ENCODE measurements at regions not wholly inside any gene's neighbourhood (a gene's known extent, or its start where the extent isn't known, plus 50 kb on each side); places are given as distances from the start of the nearest gene placed in this dataset.

DNA sequence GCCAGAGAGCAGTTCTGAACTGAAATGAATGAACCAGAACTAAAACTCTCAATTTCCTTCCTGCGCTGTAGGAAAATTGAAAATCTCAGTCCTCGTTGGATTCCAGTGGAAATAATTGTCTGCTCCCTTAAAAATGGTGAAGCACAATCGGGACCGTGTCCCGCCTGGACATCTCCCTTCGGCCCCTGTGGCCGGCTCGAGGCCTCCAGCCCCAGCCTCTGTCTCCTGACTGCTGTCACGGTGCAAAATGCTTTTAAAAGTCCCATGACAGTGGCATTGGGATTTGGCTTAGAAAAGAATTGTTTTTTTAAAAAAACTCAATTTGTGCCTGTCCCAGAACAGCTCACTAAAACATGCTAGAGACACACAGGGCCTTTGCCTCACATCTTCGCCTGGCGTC is 142.5 kb downstream of the ZNF664 start (continued):
- TF ChIP-seq ZNF550 (CRISPR knock-in tag; IDR thresholded peaks at IDR 0.05; ENCODE audit: borderline replicate concordance), result no peak
- TF ChIP-seq, protein P1, sequence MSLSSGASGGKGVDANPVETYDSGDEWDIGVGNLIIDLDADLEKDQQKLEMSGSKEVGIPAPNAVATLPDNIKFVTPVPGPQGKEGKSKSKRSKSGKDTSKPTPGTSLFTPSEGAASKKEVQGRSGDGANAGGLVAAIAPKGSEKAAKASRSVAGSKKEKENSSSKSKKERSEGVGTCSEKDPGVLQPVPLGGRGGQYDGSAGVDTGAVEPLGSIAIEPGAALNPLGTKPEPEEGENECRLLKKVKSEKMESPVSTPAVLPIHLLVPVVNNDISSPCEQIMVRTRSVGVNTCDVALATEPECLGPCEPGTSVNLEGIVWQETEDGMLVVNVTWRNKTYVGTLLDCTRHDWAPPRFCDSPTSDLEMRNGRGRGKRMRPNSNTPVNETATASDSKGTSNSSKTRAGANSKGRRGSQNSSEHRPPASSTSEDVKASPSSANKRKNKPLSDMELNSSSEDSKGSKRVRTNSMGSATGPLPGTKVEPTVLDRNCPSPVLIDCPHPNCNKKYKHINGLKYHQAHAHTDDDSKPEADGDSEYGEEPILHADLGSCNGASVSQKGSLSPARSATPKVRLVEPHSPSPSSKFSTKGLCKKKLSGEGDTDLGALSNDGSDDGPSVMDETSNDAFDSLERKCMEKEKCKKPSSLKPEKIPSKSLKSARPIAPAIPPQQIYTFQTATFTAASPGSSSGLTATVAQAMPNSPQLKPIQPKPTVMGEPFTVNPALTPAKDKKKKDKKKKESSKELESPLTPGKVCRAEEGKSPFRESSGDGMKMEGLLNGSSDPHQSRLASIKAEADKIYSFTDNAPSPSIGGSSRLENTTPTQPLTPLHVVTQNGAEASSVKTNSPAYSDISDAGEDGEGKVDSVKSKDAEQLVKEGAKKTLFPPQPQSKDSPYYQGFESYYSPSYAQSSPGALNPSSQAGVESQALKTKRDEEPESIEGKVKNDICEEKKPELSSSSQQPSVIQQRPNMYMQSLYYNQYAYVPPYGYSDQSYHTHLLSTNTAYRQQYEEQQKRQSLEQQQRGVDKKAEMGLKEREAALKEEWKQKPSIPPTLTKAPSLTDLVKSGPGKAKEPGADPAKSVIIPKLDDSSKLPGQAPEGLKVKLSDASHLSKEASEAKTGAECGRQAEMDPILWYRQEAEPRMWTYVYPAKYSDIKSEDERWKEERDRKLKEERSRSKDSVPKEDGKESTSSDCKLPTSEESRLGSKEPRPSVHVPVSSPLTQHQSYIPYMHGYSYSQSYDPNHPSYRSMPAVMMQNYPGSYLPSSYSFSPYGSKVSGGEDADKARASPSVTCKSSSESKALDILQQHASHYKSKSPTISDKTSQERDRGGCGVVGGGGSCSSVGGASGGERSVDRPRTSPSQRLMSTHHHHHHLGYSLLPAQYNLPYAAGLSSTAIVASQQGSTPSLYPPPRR (CRISPR knock-in tag; IDR thresholded peaks at IDR 0.05; ENCODE audit: borderline replicate concordance), result no peak

DNA sequence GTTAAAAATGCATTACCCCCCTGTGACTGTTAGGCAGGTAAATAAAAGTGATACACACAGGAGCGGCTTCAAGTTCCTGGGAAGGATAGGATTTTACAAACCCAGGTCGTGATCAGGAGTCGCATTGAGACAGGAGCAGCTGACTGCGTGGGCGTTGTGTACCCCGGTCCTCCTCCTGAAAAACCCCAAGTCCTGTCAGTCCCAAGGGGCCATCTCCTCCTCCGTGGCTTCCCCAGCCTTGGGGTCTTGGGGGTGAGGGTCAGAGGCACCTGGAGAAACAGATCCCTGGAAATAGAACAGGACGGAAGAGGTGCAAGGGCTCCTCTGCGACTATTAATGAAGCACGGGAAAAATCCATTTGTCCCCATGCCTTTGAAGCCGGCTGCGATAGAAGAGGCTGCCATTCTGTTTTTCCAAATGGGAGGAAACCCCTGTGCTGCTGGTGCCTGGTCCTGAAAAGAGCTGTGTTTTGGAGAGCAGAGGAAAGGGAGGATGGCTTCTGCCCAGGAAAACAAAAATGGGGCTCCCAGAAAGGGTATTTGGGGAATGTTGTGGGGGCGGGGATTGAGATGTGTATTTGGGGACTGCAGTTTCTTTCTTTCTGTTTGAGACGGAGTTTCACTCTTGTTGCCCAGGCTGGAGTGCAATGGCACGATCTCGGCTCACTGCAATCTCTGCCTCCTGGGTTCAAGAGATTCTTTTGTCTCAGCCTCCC is 143.1 kb downstream of the ZNF664 start:
- Histone ChIP-seq H3K4me3 (replicated peaks in 1 of 3; ENCODE audit: insufficient read depth in 1 of 3, low read depth in 2 of 3, low read length in 3 of 3) (no peak overlapping the region), H3K4me1 (ENCODE audit: insufficient read depth, low read length) (no peaks in the 10 kb centered on the region), H4K20me1 (ENCODE audit: insufficient read depth, low read length) (no peaks in the 10 kb centered on the region), H3K27me3 (ENCODE audit: control insufficient read depth in 1 of 2, insufficient read depth in 2 of 2, low read length in 2 of 2) (peaks cover 0 to 29% of the 10 kb centered on the region in 2 experiments; a peak in 2 of 5 replicates), H3K79me2 (ENCODE audit: insufficient read depth, low read length) (no peaks in the 10 kb centered on the region), H3K9ac (ENCODE audit: insufficient read depth, low read depth, low read length) (no peak overlapping the region), H2AFZ (ENCODE audit: low read length) (no peak overlapping the region), H3K27ac (ENCODE audit: extremely low read length, insufficient read depth, low read length) (no peak overlapping the region), H3K4me2 (ENCODE audit: low read depth, low read length) (no peak overlapping the region), H3K36me3 (replicated peaks in 1 of 2; ENCODE audit: control insufficient read depth in 1 of 2, insufficient read depth in 2 of 2, low read length in 2 of 2) (no peaks in the 10 kb centered on the region), H3K9me3 (ENCODE audit: low read length) (no peaks in the 10 kb centered on the region)
- in situ Hi-C loops (cut with HindIII; ENCODE audit: extremely low pct_ligation_motif_present, low pct_unique_long_range_greater_than_20kb), result no loop called here
- CTCF ChIA-PET (ENCODE audit: low intra/inter-chr PET ratio, low total read pairs), result no interaction called here
- 46% methylated on average over 16 of the region's 16 CpGs for WGBS (ENCODE audit: low lambda C conversion rate)
- no peak for ATAC-seq
- FAIRE-seq, result no peak
- intact Hi-C loops (cut with micrococcal nuclease; ENCODE audit: unreplicated experiment), result no loop called here
- no peak for DNase-seq (ENCODE audit: low spot score)
- no TSS peak for BruUV-seq (replicated peaks)
- POLR2A ChIA-PET, result no interaction called here
- TF ChIP-seq PHF5A (CRISPR knock-in tag; IDR thresholded peaks at IDR 0.05; ENCODE audit: low read depth, unreplicated experiment), result no peak
- no peak for TF ChIP-seq POGZ (CRISPR knock-in tag; IDR thresholded peaks at IDR 0.05)
- no peak for TF ChIP-seq ZFP41 (CRISPR knock-in tag; IDR thresholded peaks at IDR 0.05; ENCODE audit: borderline replicate concordance)
- no peak for TF ChIP-seq ZNF232 (CRISPR knock-in tag; IDR thresholded peaks at IDR 0.05; ENCODE audit: borderline replicate concordance)
- TF ChIP-seq, protein P2, sequence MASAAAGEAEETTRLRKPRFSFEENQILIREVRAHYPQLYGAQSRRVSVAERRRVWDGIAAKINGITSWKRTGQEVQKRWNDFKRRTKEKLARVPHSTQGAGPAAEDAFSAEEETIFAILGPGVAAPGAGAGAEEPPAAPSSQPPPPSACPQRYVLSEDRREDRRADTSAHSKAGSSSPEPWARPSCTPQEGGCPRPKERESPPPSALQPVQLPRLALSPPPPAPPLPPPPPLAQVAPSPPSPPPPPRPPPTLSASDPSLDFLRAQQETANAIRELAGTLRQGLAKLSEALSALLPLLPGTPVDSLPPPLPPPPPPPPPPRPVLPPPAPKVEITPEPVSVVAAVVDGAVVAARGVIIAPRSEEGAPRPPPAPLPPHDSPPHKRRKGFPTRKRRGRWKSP (CRISPR knock-in tag; IDR thresholded peaks at IDR 0.05), result no peak
- no peak for TF ChIP-seq ZNF274 (CRISPR knock-in tag; IDR thresholded peaks at IDR 0.05)
- TF ChIP-seq, protein P3, sequence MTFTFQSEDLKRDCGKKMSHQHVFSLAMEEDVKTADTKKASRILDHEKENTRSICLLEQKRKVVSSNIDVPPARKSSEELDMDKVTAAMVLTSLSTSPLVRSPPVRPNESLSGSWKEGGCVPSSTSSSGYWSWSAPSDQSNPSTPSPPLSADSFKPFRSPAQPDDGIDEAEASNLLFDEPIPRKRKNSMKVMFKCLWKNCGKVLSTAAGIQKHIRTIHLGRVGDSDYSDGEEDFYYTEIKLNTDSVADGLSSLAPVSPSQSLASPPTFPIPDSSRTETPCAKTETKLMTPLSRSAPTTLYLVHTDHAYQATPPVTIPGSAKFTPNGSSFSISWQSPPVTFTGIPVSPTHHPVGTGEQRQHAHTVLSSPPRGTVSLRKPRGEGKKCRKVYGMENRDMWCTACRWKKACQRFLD (CRISPR knock-in tag; IDR thresholded peaks at IDR 0.05; ENCODE audit: borderline replicate concordance), result no peak
- no peak for TF ChIP-seq IKZF1 (IDR thresholded peaks at IDR 0.05)
- no peak for TF ChIP-seq ZNF12 (CRISPR knock-in tag; IDR thresholded peaks at IDR 0.05)
- TF ChIP-seq, protein P4, sequence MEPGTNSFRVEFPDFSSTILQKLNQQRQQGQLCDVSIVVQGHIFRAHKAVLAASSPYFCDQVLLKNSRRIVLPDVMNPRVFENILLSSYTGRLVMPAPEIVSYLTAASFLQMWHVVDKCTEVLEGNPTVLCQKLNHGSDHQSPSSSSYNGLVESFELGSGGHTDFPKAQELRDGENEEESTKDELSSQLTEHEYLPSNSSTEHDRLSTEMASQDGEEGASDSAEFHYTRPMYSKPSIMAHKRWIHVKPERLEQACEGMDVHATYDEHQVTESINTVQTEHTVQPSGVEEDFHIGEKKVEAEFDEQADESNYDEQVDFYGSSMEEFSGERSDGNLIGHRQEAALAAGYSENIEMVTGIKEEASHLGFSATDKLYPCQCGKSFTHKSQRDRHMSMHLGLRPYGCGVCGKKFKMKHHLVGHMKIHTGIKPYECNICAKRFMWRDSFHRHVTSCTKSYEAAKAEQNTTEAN (CRISPR knock-in tag; conservative IDR thresholded peaks at IDR 0.05), result no peak
- no peak for TF ChIP-seq RFX3 (CRISPR knock-in tag; IDR thresholded peaks at IDR 0.05)
- TF ChIP-seq MZF1 (CRISPR knock-in tag; IDR thresholded peaks at IDR 0.05; ENCODE audit: borderline replicate concordance), result no peak
- no peak for TF ChIP-seq KLF13 (CRISPR knock-in tag; IDR thresholded peaks at IDR 0.05)
